ENCODE measurements at regions not wholly inside any gene's neighbourhood (a gene's known extent, or its start where the extent isn't known, plus 50 kb on each side); places are given as distances from the start of the nearest gene placed in this dataset.

DNA sequence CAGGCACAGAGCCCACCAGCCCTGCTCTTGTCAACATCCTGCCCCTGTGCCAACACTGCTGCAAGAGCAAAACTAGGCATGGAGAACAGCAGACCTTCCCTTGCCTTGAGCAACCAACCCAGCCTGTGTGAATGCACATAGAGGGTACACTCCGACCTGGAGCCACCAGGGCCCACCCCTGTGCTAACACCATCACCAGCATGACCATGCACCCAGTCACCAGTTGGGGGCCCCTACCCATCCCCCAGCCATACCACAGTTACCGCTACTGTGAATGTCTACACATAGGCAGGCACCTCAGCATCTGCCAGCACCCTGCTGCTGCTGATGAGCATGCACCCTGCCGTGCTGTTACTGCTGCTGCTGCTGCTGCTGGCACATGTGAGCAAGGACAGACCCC, 301.9 kb upstream of the ST6GAL2 start:
- DNase-seq (ENCODE audit: low read depth in 1 of 2, low spot score in 2 of 2), result no peak
- Histone ChIP-seq H3K27ac (no peak overlapping the region), H3K9me3 (replicated peaks) (no peaks in the 10 kb centered on the region), H3K27me3 (replicated peaks) (no peaks in the 10 kb centered on the region), H3K4me3 (no peak overlapping the region), H3K4me1 (replicated peaks) (no peaks in the 10 kb centered on the region), H3K36me3 (no peaks in the 10 kb centered on the region)

DNA sequence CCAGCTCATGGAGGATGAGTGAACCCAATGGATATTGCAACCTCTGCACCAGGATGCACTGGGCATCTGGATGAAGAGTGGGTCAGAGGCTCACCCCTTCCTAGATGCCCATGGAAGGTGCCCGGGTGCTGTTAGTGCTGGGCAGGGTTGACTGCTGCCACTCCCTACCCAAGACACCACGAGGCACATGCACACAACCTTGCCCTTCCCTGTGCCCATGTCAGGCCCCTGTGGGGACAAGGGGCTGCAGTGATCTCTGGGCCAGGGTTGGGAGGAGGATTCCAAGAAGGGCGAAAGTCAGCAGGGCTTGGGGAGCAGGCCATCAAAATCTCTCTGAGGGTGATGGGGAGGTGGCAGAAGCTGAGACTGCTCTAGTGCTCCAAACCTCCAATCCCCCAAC, 309.7 kb upstream of the ST6GAL2 start:
- no peak for DNase-seq (ENCODE audit: low read depth in 1 of 2, low spot score in 2 of 2)
- no peak overlapping the region for H3K27ac ChIP-seq
- H3K4me3 ChIP-seq, result no peak overlapping the region
- H3K4me1 ChIP-seq (replicated peaks), result no peaks in the 10 kb centered on the region
- no peaks in the 10 kb centered on the region for H3K9me3 ChIP-seq (replicated peaks)
- H3K27me3 ChIP-seq (replicated peaks), result no peaks in the 10 kb centered on the region
- H3K36me3 ChIP-seq, result no peaks in the 10 kb centered on the region

DNA sequence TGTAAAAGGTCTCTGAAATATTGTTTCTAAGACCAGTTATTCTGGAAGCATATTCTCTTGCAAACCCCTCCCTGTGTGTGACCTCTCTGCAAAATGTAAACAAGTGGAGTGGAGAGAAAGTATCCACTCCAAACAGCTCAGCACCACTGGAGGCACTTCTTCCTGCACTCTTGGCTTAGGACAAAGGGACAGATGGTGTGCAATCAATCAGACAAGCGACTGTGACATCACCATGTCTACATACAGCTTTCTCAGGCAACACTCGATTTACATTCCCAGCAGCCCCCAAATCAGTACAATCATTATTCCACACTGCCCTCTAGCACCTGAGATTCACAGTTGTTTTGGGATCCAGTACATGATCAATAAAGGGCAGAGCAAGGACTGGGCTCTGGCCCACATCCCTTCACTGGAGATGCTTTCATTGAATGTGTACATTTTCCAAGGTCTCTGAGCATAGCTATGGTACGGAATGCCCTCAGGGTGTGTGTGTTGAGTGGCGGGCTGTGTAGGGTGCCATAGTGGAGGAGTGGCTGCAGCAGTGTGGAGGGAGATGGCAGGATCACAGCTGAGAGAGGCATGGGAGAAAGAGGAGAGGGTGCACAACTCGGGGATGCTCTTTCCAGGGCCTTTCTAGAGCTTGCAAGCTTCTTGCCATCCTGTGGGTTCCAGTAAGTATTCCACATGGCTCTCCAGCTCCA, 311.8 kb upstream of the ST6GAL2 start:
- DNase-seq (ENCODE audit: low read depth in 1 of 2, low spot score in 2 of 2), result no peak
- Histone ChIP-seq H3K9me3 (replicated peaks) (no peaks in the 10 kb centered on the region), H3K27me3 (replicated peaks) (no peaks in the 10 kb centered on the region), H3K4me3 (no peak overlapping the region), H3K36me3 (no peaks in the 10 kb centered on the region), H3K27ac (no peak overlapping the region), H3K4me1 (replicated peaks) (no peaks in the 10 kb centered on the region)

DNA sequence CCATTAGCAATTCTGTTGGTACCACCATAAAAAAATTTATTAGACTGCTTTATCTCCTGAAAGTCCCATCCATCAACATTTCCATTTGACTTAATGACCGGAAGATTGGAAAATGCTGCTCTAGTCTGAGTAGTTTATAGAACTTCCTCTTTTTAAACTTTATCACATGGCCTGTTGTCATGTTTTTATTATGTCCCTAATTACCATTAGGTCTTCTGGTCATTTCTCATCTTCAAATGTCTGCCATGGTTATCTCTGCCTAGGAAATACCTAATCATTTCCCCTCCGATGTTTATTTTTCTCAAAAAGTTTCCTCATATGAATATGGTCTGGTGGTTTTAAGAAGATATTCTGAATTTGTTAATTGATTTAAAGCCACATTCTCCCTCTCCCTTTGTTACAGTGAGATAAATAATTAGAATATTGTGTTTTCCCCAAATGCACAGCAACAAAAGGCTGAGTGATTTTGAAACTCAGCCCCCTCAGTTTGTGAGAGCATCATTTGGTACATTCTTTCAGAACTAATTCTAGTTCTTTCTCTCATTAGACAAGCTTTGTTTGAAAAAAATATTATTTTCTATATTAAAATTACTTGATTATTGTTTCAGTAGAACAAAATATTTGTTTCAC, 317.1 kb upstream of the ST6GAL2 start:
- no peak for DNase-seq (ENCODE audit: low read depth in 1 of 2, low spot score in 2 of 2)
- Histone ChIP-seq H3K4me1 (replicated peaks) (no peaks in the 10 kb centered on the region), H3K36me3 (no peaks in the 10 kb centered on the region), H3K4me3 (no peak overlapping the region), H3K27me3 (replicated peaks) (no peaks in the 10 kb centered on the region), H3K27ac (no peak overlapping the region), H3K9me3 (replicated peaks) (no peaks in the 10 kb centered on the region)

DNA sequence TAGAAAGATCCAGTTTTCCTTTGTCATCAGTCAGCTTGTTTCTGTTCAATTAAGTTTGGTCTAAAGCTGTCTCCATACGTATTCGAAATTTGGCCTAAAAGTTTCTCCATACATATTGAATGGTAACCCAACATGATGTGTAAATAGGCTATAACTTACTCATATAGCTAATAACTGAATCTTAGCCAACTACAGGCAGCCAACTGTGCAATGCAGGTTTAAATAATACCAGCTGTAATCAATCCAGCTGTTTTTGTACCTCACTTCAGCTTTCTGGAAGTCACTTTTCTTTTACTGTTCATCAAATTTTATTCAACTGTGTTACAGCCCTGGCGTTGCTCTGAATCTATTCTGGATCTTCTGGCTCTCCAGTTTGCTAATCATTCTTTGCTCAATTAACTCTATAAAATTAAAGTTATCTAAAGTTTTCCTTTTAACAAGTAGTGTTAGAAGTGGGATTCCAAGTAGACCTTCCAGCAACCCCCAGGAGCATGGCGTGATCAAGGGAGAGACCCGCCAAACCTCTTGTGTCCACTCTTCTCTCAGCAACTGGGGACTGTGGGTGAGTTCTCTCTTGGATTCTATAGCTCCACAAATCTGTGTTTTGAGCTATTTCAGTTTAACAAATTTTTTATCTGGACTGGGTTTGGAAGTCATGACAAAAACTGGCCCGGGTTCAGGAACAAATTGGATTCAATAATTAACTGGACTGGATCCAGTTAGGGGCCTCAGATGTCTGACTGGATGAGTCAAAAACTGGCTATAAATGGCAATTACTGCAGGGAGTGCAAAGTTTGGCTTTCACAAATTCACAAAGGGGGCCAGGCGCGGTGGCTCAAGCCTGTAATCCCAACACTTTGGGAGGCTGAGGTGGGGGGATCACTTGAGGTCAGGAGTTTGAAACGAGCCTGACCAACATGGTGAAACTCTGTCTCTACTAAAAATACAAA, 329.7 kb upstream of the ST6GAL2 start:
- Histone ChIP-seq H3K27ac (no peak overlapping the region), H3K4me3 (no peak overlapping the region), H3K27me3 (replicated peaks) (no peaks in the 10 kb centered on the region), H3K9me3 (replicated peaks) (no peaks in the 10 kb centered on the region), H3K4me1 (replicated peaks) (no peaks in the 10 kb centered on the region), H3K36me3 (no peaks in the 10 kb centered on the region)
- no peak for DNase-seq (ENCODE audit: low read depth in 1 of 2, low spot score in 2 of 2)

DNA sequence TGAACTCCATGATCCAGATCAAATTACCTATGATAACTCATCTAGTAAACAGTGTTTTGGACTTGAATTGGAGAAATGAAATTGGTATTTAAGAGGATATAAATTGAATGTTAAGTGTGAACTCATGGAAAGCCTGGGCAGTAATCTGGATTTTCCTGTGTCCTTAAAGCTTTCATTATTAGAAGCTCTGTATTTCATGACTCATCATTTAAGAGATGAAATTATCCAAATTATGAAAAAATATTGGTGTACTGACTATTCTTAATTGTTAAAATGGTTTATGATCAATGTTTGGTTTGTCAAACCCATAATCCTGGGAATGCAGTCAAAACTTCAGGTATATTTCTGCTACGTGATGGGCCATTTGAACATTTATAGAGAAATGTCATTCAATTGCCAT, 332.2 kb upstream of the ST6GAL2 start:
- Histone ChIP-seq H3K36me3 (no peaks in the 10 kb centered on the region), H3K4me1 (replicated peaks) (no peaks in the 10 kb centered on the region), H3K27me3 (replicated peaks) (no peaks in the 10 kb centered on the region), H3K27ac (no peak overlapping the region), H3K9me3 (replicated peaks) (no peaks in the 10 kb centered on the region), H3K4me3 (no peak overlapping the region)
- DNase-seq (ENCODE audit: low read depth in 1 of 2, low spot score in 2 of 2), result no peak

DNA sequence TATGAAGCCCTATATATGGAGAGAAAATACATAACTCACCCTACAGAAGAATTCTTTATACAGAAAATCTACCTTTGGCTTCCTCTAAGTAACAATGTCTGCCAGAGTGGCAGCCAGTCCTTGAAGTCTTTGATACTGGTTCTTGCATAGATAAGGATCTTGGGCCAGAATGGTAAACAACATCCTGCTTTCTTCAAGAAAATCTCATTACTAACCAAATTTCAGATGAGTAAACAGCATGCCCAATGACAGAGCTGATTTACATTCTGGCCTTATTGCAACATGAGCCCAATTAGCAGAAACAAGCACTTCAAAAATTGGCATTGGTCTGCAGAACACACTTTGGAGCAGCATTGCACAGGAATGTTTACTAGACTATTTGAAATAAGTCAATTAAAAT, 336.5 kb upstream of the ST6GAL2 start:
- Histone ChIP-seq H3K9me3 (replicated peaks) (no peaks in the 10 kb centered on the region), H3K4me1 (replicated peaks) (no peaks in the 10 kb centered on the region), H3K4me3 (no peak overlapping the region), H3K27me3 (replicated peaks) (no peaks in the 10 kb centered on the region), H3K36me3 (no peaks in the 10 kb centered on the region), H3K27ac (no peak overlapping the region)
- no peak for DNase-seq (ENCODE audit: low read depth in 1 of 2, low spot score in 2 of 2)

DNA sequence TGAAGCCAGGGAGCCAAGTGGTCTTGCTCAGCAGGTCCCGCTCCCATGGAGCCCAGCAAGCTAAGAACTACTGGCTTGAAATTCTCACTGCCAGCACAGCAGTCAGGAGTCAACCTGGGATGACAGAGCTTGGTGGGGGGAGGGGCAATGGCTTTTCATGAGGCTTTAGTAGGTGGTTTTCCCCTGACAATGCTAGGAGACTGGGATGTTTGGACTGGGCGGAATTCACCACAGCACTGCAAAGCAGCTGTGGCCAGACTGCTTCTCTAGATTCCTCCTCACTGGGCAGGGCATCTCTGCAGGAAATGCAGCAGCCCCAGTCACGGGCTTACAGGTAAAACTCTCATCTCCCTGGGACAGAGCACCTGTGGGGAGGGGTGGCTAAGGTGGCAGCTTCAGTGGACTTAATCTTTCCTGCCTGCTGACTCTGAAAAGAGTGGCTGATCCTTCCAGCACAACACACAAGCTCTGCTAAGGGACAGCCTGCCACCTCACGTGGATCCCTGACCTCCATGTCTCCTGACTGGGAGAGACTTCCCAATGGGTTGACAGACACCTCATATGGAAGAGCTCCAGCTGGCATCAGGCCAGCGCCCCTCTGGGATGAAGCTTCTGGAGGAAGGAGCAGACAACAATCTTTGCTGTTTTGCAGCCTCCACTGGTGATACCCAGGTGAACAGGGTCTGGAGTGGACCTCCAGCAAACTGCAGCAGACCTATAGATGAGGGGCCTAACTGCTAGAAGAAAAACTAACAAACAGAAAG, 349.7 kb upstream of the ST6GAL2 start:
- no peaks in the 10 kb centered on the region for H3K4me1 ChIP-seq (replicated peaks)
- H3K9me3 ChIP-seq (replicated peaks), result no peaks in the 10 kb centered on the region
- H3K27me3 ChIP-seq (replicated peaks), result no peaks in the 10 kb centered on the region
- H3K36me3 ChIP-seq, result no peaks in the 10 kb centered on the region
- H3K4me3 ChIP-seq, result no peak overlapping the region
- no peak overlapping the region for H3K27ac ChIP-seq
- no peak for DNase-seq (ENCODE audit: low read depth in 1 of 2, low spot score in 2 of 2)

DNA sequence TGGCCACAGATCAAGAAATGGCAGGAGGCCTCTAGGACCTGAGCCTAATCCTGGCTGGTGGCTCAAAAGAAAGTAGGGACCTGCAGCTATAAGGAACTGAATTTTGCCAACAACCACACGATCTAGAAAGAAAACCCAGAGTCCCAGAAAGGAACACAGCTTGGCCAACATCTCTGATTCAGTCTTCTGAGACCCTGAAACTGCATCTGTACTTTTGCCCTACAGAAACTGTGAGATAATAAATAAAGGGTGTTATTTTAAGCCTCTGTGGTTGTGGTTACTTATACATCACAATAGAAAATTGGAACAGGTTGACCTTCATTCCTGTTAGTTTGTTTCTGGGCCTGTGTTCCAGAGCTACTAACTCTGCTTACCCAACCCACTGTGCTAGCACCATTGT, 356.8 kb upstream of the ST6GAL2 start:
- no peaks in the 10 kb centered on the region for H3K4me1 ChIP-seq (replicated peaks)
- DNase-seq (ENCODE audit: low read depth in 1 of 2, low spot score in 2 of 2), result no peak
- no peak overlapping the region for H3K4me3 ChIP-seq
- H3K27me3 ChIP-seq (replicated peaks), result no peaks in the 10 kb centered on the region
- no peaks in the 10 kb centered on the region for H3K9me3 ChIP-seq (replicated peaks)
- no peak overlapping the region for H3K27ac ChIP-seq
- no peaks in the 10 kb centered on the region for H3K36me3 ChIP-seq

DNA sequence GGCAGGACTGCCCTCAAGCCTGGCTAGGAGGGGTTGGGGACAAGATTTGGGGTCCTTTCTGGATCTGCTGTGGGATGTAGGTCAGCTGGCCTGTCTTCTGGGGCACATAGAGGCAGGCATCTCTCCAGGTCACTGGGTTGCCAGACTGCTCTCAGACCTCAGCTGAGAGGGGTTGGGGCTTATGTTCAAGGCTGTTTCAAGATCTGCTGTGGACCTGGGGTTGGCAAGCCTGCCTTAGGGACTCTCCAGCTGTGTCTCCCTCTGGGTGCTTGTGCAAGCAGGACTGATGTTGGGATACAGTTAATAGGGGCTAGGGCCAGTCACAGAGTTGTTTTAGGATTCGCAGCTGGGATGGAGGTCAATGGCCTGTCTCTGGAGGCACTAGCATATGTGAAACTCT, 363.0 kb upstream of the ST6GAL2 start:
- H3K36me3 ChIP-seq, result no peaks in the 10 kb centered on the region
- H3K9me3 ChIP-seq (replicated peaks), result no peaks in the 10 kb centered on the region
- no peak overlapping the region for H3K27ac ChIP-seq
- H3K27me3 ChIP-seq (replicated peaks), result no peaks in the 10 kb centered on the region
- DNase-seq (ENCODE audit: low read depth in 1 of 2, low spot score in 2 of 2), result no peak
- H3K4me3 ChIP-seq, result no peak overlapping the region
- H3K4me1 ChIP-seq (replicated peaks), result no peaks in the 10 kb centered on the region

DNA sequence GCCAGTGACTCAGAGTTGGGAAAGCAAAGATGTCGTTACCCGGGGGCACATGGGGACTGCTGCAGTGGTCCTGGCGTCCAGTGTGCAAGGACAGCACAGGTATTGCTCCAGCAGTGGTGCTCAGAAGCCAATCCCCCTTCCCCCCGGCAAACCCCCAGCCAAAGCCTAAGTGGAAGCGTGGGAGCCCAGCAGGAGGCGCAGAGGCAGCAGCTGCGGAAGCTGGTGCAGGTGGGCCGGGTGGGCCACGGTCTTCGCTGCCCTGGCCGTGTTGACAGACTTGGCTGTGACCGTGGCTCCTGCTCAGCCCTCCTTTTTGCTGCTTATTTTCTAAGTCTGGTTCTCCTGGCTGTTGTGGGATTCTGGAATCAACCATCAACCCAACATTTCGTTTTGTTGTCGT, 369.8 kb upstream of the ST6GAL2 start:
- Histone ChIP-seq H3K9me3 (replicated peaks) (no peaks in the 10 kb centered on the region), H3K36me3 (no peaks in the 10 kb centered on the region), H3K4me3 (no peak overlapping the region)

DNA sequence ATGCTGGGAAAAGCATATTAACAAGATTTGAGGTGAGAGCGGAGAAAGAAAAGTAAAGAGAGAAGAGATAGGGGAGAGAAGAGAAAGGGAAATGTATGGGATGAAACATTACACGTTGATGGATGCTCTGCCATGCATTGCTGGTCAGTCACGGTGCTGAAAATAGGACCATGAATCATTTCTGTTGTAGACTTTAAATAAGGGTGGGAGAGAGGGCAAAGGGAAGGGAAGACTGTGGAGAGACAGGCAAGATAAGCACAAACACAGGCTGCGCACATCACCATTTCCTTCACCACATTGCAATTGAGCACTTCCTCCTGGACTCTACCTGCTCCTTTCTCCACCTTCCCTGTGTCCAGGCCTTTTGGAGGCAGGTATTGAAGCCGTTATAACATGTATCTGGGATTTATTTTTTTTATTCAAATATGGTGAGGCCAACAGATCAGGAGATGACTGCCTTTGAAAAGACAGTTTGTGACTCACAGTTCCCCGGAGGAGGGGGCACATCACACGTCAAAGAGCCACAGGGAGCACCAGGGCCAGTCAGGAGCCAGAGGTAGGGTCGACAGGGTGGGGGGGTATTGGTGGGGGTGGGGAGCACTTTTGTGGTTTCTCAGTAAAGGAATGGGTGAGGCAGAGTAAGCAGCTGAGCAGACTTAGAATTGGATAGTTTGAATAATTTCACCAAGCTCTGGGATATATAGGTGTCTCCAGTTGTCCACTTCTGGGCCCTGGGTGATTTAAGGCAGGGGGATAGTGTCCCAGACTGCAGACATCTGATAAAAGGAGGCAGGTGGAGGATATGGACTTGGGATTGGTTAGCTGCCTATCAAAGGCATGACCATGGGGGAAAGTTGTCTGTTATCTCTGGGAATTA, 372.8 kb upstream of the ST6GAL2 start:
- DNase-seq (ENCODE audit: low read depth in 1 of 2, low spot score in 2 of 2), result no peak
- Histone ChIP-seq H3K4me1 (replicated peaks) (no peaks in the 10 kb centered on the region), H3K27ac (no peak overlapping the region), H3K4me3 (no peak overlapping the region), H3K9me3 (replicated peaks) (no peaks in the 10 kb centered on the region), H3K27me3 (replicated peaks) (no peaks in the 10 kb centered on the region), H3K36me3 (no peaks in the 10 kb centered on the region)

More for the DNA sequence above, 369.8 kb upstream of the ST6GAL2 start:
- no peaks in the 10 kb centered on the region for H3K27me3 ChIP-seq (replicated peaks)
- H3K4me1 ChIP-seq (replicated peaks), result no peaks in the 10 kb centered on the region
- no peak for DNase-seq (ENCODE audit: low read depth in 1 of 2, low spot score in 2 of 2)
- no peak overlapping the region for H3K27ac ChIP-seq
